PC-3 (cell line): ENCODE measurements at regions not wholly inside any gene's neighbourhood (a gene's known extent, or its start where the extent isn't known, plus 50 kb on each side); places are given as distances from the start of the nearest gene placed in this dataset.

Experiments
- EZH2 ChIP-seq: fragments of 300-600 bp; sonication (generic); IDR thresholded peaks from one replicate; pipeline ENCODE4 v1.6.1; 2017; ENCODE audit warnings: antibody characterized with exemption, mild to moderate bottlenecking, low read length; ENCODE audit not compliant: unreplicated experiment
- EZH2phosphoT487 ChIP-seq: fragments of 300-600 bp; sonication (generic); IDR thresholded peaks from 2 replicates; pipeline ENCODE4 v1.6.1; 2018; ENCODE audit warnings: mild to moderate bottlenecking, antibody characterized with exemption, low read length, borderline replicate concordance
- TF ChIP-seq, protein P1 (sequence below): fragments of 300-600 bp; sonication (generic); conservative IDR thresholded peaks from 2 replicates; pipeline ENCODE4 v1.5.1; 2017; ENCODE audit warnings: antibody characterized with exemption, low read depth, mild to moderate bottlenecking, low read length

DNA sequence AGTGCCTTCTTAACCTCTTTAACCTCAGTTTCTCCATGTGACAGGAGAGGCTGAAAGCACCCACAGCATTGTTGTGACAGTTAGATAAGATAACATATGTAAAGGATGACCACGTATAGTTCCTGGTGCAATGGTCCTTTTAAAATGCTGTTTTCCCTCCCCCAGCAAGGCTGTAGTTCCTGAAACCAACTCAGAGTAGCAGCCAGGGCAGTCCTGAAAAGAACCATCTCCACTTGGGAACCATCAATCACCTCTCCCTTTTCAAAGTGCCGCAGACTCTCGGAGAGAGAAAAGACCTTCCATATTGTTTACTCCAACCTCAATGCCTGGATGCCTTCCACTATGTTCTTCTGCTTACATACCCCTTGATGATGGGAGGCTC, 158.8 kb downstream of the DDX1 start:
- TF ChIP-seq, protein P1, sequence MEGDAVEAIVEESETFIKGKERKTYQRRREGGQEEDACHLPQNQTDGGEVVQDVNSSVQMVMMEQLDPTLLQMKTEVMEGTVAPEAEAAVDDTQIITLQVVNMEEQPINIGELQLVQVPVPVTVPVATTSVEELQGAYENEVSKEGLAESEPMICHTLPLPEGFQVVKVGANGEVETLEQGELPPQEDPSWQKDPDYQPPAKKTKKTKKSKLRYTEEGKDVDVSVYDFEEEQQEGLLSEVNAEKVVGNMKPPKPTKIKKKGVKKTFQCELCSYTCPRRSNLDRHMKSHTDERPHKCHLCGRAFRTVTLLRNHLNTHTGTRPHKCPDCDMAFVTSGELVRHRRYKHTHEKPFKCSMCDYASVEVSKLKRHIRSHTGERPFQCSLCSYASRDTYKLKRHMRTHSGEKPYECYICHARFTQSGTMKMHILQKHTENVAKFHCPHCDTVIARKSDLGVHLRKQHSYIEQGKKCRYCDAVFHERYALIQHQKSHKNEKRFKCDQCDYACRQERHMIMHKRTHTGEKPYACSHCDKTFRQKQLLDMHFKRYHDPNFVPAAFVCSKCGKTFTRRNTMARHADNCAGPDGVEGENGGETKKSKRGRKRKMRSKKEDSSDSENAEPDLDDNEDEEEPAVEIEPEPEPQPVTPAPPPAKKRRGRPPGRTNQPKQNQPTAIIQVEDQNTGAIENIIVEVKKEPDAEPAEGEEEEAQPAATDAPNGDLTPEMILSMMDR = no peak
- TF ChIP-seq EZH2 (no peak), EZH2phosphoT487 (no peak)
